BJ (cell line): ENCODE measurements at regions not wholly inside any gene's neighbourhood (a gene's known extent, or its start where the extent isn't known, plus 50 kb on each side); places are given as distances from the start of the nearest gene placed in this dataset.

ENCODE experiments used
- CTCF ChIA-PET: fragments of 350-600 bp; formaldehyde crosslinking; extraction: SDS; loops from one replicate; lab custom pipeline; 2021; ENCODE audit warnings: antibody characterized with exemption, inconsistent platforms; lab: Yijun Ruan, JAX
- POLR2A ChIA-PET: fragments of 300-600 bp; sonication (Branson Sonifier 250); formaldehyde crosslinking; extraction: SDS; loops from one replicate; lab custom pipeline; 2021; ENCODE audit warnings: antibody characterized with exemption; lab: Charles Lee
- DNase-seq: peaks from one replicate; pipeline ENCODE4 v3.0.0-alpha.2; 2011; ENCODE audit warnings: low read depth
- H3K27me3 ChIP-seq: 2 replicates; pipeline ENCODE4 v1.6.0; 2011; ENCODE audit warnings: low read length; ENCODE audit not compliant: control insufficient read depth, insufficient read depth
- H3K36me3 ChIP-seq: 2 replicates; pipeline ENCODE4 v1.5.1; 2011; ENCODE audit warnings: low read length; ENCODE audit not compliant: control insufficient read depth, insufficient read depth
- H3K4me3 ChIP-seq: 2 replicates; pipeline ENCODE4 v1.5.1; 2011; ENCODE audit warnings: low read depth, mild to moderate bottlenecking, control low read depth, low read length
- TF ChIP-seq, protein P1 (sequence below): IDR thresholded peaks from 2 replicates; pipeline ENCODE4 v1.5.1; 2011; ENCODE audit warnings: low read depth, mild to moderate bottlenecking, control low read depth, inconsistent platforms, low read length, moderate library complexity; ENCODE audit not compliant: insufficient read depth

DNA sequence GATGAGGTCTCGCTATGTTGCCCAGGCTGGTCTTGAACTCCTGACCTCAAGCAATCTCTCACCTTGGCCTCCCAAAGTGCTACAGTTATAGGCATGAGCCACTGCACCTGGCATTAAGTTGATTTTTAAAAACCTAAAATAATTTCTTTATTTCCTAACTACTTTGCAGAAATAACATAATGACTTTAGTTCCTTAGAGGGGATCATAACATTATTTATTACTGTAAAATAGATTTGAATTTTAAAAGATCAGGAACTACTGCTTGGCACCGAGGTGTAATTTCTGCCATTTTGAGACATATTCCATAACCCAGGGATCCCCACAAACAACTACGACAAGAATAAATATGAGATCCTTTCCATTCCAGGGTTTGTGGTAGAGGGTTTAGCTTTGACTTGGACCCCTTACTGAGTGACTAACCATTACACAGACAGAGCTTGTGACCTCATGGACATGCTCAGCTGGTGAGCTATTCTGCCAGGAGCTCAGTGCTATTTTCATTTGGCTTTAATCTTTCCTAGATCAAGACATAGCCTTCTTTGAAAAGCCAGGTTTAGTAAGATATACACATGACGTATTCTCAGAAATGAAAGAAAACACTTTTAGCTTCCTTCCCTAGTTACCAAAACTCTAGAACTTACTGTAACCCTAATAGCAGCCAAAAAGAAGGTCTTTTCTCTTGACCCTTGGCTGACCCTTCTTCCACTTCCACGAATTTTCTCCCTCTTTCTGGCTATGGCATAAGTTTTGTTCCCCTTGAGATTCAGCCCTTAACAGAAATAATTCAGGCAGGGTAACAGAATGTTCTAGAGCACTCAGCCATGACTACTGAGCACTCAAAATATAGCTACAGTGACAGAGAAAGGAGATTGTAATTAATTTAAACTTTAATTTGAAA, 75.1 kb upstream of the NUDT4 start:
- no peaks in the 10 kb centered on the region for H3K36me3 ChIP-seq
- ChIA-PET CTCF (no interaction called here), POLR2A (no interaction called here)
- no peaks in the 10 kb centered on the region for H3K27me3 ChIP-seq
- no peak overlapping the region for H3K4me3 ChIP-seq
- TF ChIP-seq, protein P1, sequence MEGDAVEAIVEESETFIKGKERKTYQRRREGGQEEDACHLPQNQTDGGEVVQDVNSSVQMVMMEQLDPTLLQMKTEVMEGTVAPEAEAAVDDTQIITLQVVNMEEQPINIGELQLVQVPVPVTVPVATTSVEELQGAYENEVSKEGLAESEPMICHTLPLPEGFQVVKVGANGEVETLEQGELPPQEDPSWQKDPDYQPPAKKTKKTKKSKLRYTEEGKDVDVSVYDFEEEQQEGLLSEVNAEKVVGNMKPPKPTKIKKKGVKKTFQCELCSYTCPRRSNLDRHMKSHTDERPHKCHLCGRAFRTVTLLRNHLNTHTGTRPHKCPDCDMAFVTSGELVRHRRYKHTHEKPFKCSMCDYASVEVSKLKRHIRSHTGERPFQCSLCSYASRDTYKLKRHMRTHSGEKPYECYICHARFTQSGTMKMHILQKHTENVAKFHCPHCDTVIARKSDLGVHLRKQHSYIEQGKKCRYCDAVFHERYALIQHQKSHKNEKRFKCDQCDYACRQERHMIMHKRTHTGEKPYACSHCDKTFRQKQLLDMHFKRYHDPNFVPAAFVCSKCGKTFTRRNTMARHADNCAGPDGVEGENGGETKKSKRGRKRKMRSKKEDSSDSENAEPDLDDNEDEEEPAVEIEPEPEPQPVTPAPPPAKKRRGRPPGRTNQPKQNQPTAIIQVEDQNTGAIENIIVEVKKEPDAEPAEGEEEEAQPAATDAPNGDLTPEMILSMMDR = no peak
- no peak for DNase-seq

DNA sequence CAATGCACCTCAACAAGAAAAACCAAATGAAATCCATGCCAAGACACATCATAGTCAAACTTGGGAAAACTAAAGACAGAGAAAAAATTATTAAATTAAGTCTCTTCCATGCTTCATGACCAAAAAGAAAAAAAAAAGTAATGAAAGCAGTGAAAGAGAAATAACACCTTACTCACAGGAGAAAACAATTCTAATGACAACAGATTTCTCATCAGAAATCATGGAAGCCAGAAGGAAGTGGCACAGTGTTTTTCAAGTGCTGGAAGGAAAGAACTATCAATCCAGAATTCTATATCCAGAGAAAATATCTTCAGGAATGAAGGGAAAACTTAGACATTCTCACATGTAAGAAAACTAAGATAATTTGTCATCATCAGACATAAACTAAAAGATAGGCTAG, 71.1 kb upstream of the NUDT4 start:
- CTCF ChIA-PET = no interaction called here

GRCh38 chr12:93308281-93308680, 69.4 kb upstream of the NUDT4 start:
- TF ChIP-seq, protein P1 = no peak
- no peak for DNase-seq
- ChIA-PET POLR2A (no interaction called here), CTCF (no interaction called here)
- Histone ChIP-seq H3K4me3 (no peak overlapping the region), H3K36me3 (no peaks in the 10 kb centered on the region), H3K27me3 (no peaks in the 10 kb centered on the region)

More for the DNA sequence above, 71.1 kb upstream of the NUDT4 start:
- no peak for DNase-seq
- TF ChIP-seq, protein P1 = no peak
- H3K4me3 ChIP-seq = no peak overlapping the region
- H3K27me3 ChIP-seq = no peaks in the 10 kb centered on the region
- no peaks in the 10 kb centered on the region for H3K36me3 ChIP-seq
- POLR2A ChIA-PET = no interaction called here

DNA sequence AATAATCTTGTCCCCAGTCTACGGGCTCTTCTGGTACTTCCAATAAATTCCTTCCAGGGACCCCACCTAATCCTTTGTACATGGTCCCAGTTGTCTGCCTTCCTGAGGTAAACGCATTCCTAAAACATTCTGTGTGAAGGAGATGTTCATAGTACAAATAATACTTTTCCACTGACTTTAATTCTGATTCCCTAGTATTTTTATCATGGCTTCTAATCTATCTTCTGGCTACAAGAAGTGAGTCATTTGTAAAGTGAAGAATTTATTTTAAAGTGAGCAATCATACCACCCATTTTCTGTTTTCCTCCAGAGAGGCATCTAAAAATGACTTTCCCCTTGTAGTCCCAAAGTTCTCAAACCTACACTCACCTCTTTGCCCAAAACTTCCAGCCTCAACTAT, 65.9 kb upstream of the NUDT4 start:
- H3K4me3 ChIP-seq = no peak overlapping the region
- POLR2A ChIA-PET = no interaction called here
- no peak for DNase-seq
- TF ChIP-seq, protein P1 = no peak
- H3K36me3 ChIP-seq = no peaks in the 10 kb centered on the region
- CTCF ChIA-PET = no interaction called here
- no peaks in the 10 kb centered on the region for H3K27me3 ChIP-seq

DNA sequence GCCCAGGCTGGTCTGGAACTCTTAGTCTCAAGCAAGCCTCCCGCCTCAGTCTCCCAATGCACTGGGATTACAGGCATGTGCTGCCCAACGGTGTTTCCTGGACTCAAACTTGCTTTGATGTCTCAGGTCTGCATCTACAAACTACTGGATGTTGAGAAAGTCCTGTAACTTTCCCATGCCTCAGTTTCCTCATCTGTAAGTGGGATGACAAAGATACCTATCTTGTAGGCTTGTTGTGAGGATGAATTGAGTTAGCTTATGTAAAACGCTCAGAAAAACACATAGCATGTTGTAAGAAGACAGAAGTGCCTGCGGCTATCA, 63.6 kb upstream of the NUDT4 start:
- POLR2A ChIA-PET = no interaction called here
- Histone ChIP-seq H3K27me3 (no peaks in the 10 kb centered on the region), H3K36me3 (no peaks in the 10 kb centered on the region), H3K4me3 (no peak overlapping the region)
- no peak for DNase-seq
- TF ChIP-seq, protein P1 = no peak
- CTCF ChIA-PET = no interaction called here
